IMR-90 (cell line): ENCODE measurements at regions not wholly inside any gene's neighbourhood (a gene's known extent, or its start where the extent isn't known, plus 50 kb on each side); places are given as distances from the start of the nearest gene placed in this dataset.
A peak's percentile ranks its signal among the peaks of the same experiment; 100 is the strongest.

Source experiments
- ATAC-seq: fragments of 200-7000 bp; cut with Tn5 transposase; 2 replicates; pipeline ENCODE4 v1.9.1; 2020; ENCODE audit warnings: low read depth, mild to moderate bottlenecking, moderate library complexity
- BruUV-seq: library from RNA; stranded (reverse); fragments of 400-500 nt; replicated peaks from 2 replicates; lab custom pipeline; 2021; lab: Mats Ljungman, UMichigan
- CTCF ChIA-PET: fragments of 300-600 bp; formaldehyde crosslinking; extraction: SDS; loops from one replicate; lab custom pipeline; 2021; ENCODE audit warnings: antibody characterized with exemption; lab: Yijun Ruan, JAX
- POLR2A ChIA-PET: fragments of 300-600 bp; sonication (Branson Sonifier 250); formaldehyde crosslinking; loops from one replicate; lab custom pipeline; 2022; ENCODE audit warnings: antibody characterized with exemption; ENCODE audit not compliant: unreplicated experiment; lab: Charles Lee
- DNase-seq: peaks from one replicate; pipeline ENCODE4 v3.0.0; 2013
- H2AFZ ChIP-seq: replicated peaks from 2 replicates; pipeline ENCODE3; 2013; ENCODE audit warnings: low read length, mild to moderate bottlenecking; ENCODE audit not compliant: poor library complexity
- H2AK5ac ChIP-seq: 2 replicates; pipeline ENCODE4 v1.6.1; 2013; ENCODE audit warnings: low read depth, low read length, inconsistent platforms
- H2AK9ac ChIP-seq: replicated peaks from 2 replicates; pipeline ENCODE3; 2013; ENCODE audit warnings: mild to moderate bottlenecking, low read depth, low read length, moderate library complexity; ENCODE audit not compliant: poor library complexity
- H2BK120ac ChIP-seq: 2 replicates; pipeline ENCODE4 v1.6.1; 2013; ENCODE audit warnings: low read depth, low read length, inconsistent platforms
- H2BK15ac ChIP-seq: 3 replicates; pipeline ENCODE4 v1.6.1; 2013; ENCODE audit warnings: low read depth, low read length, inconsistent platforms
- H2BK20ac ChIP-seq: 2 replicates; pipeline ENCODE4 v1.6.1; 2013; ENCODE audit warnings: low read depth, mild to moderate bottlenecking, inconsistent platforms, low read length, moderate library complexity
- H2BK5ac ChIP-seq: 2 replicates; pipeline ENCODE4 v1.6.1; 2013; ENCODE audit warnings: mild to moderate bottlenecking, low read depth, low read length, inconsistent platforms; ENCODE audit not compliant: poor library complexity, severe bottlenecking
- H3K14ac ChIP-seq: replicated peaks from 2 replicates; pipeline ENCODE4 v1.6.1; 2013; ENCODE audit warnings: low read depth, low read length, inconsistent platforms
- H3K18ac ChIP-seq: 2 replicates; pipeline ENCODE4 v1.6.1; 2013; ENCODE audit warnings: low read depth, low read length, control low read depth
- H3K23ac ChIP-seq: 2 replicates; pipeline ENCODE4 v1.6.1; 2013; ENCODE audit warnings: low read depth, low read length, inconsistent platforms
- H3K27ac ChIP-seq: 2 replicates; pipeline ENCODE4 v1.5.1; 2013; ENCODE audit warnings: mild to moderate bottlenecking, control low read depth, low read length; ENCODE audit not compliant: insufficient read depth
- H3K27me3 ChIP-seq: 2 replicates; pipeline ENCODE4 v1.6.1; 2013; ENCODE audit warnings: low read length; ENCODE audit not compliant: control insufficient read depth, insufficient read depth
- H3K36me3 ChIP-seq: 2 replicates; pipeline ENCODE4 v1.6.1; 2013; ENCODE audit warnings: low read length, mixed read lengths; ENCODE audit not compliant: control insufficient read depth, insufficient read depth
- H3K4ac ChIP-seq: 2 replicates; pipeline ENCODE4 v1.6.1; 2013; ENCODE audit warnings: low read depth, low read length, inconsistent platforms
- H3K4me1 ChIP-seq: 2 replicates; pipeline ENCODE4 v1.6.1; 2013; ENCODE audit warnings: low read length, mixed read lengths; ENCODE audit not compliant: control insufficient read depth, insufficient read depth
- H3K4me2 ChIP-seq: 2 replicates; pipeline ENCODE4 v1.6.1; 2013; ENCODE audit warnings: low read depth, mild to moderate bottlenecking, control low read depth, low read length, moderate library complexity
- H3K4me3 ChIP-seq: 2 replicates; pipeline ENCODE4 v1.5.1; 2013; ENCODE audit warnings: low read depth, mild to moderate bottlenecking, control low read depth, low read length, moderate library complexity; ENCODE audit not compliant: insufficient read depth
- H3K56ac ChIP-seq: 2 replicates; pipeline ENCODE4 v1.6.1; 2013; ENCODE audit warnings: low read length, inconsistent platforms; ENCODE audit not compliant: insufficient read depth; ENCODE audit errors: extremely low read depth
- H3K79me1 ChIP-seq, 2 experiments: 2 replicates each; pipeline ENCODE4 v1.6.1; 2013; ENCODE audit warnings: low read length in 2 of 2, inconsistent platforms in 1 of 2, low read depth in 1 of 2
- H3K9ac ChIP-seq: 2 replicates; pipeline ENCODE4 v1.6.1; 2013; ENCODE audit warnings: low read depth, low read length, control low read depth
- H3K9me1 ChIP-seq: 2 replicates; pipeline ENCODE4 v1.6.1; 2013; ENCODE audit warnings: low read length, inconsistent platforms; ENCODE audit not compliant: insufficient read depth
- H3K9me3 ChIP-seq: 2 replicates; pipeline ENCODE4 v1.6.1; 2013; ENCODE audit warnings: low read length; ENCODE audit not compliant: control insufficient read depth, insufficient read depth
- H4K20me1 ChIP-seq: 2 replicates; pipeline ENCODE4 v1.6.1; 2013; ENCODE audit warnings: low read length, inconsistent platforms; ENCODE audit not compliant: insufficient read depth
- H4K5ac ChIP-seq: 2 replicates; pipeline ENCODE4 v1.6.1; 2013; ENCODE audit warnings: mild to moderate bottlenecking, low read depth, low read length, control low read depth
- H4K8ac ChIP-seq, 2 experiments: 2 replicates each; pipeline ENCODE4 v1.6.1; 2013; ENCODE audit warnings: low read depth in 2 of 2, low read length in 2 of 2, control low read depth in 1 of 2, inconsistent platforms in 1 of 2
- H4K91ac ChIP-seq: 2 replicates; pipeline ENCODE4 v1.6.1; 2013; ENCODE audit warnings: low read depth, low read length, inconsistent platforms; ENCODE audit not compliant: insufficient read depth
- BHLHE40 ChIP-seq: fragments of 150-350 bp; IDR thresholded peaks from 2 replicates; pipeline ENCODE4 v1.6.1; 2016; ENCODE audit warnings: mild to moderate bottlenecking, low read depth, low read length
- CEBPB ChIP-seq: IDR thresholded peaks from 2 replicates; pipeline ENCODE4 v1.6.1; 2012; ENCODE audit warnings: low read depth, low read length, improper control_type of control experiment
- CHD1 ChIP-seq: IDR thresholded peaks from 2 replicates; pipeline ENCODE4 v1.6.1; 2012; ENCODE audit warnings: low read depth, low read length, improper control_type of control experiment
- FOS ChIP-seq: fragments of 150-350 bp; IDR thresholded peaks from 2 replicates; pipeline ENCODE4 v1.6.1; 2016; ENCODE audit warnings: low read depth, low read length
- MAFK ChIP-seq: IDR thresholded peaks from 2 replicates; pipeline ENCODE4 v1.6.1; 2012; ENCODE audit warnings: low read depth, low read length, improper control_type of control experiment
- MAZ ChIP-seq: IDR thresholded peaks from 2 replicates; pipeline ENCODE4 v1.6.1; 2012; ENCODE audit warnings: low read depth, mild to moderate bottlenecking, low read length, improper control_type of control experiment, moderate library complexity, borderline replicate concordance
- MXI1 ChIP-seq: IDR thresholded peaks from 2 replicates; pipeline ENCODE4 v1.6.1; 2012; ENCODE audit warnings: low read depth, mild to moderate bottlenecking, low read length, moderate library complexity, borderline replicate concordance
- POLR2A ChIP-seq: IDR thresholded peaks from 2 replicates; pipeline ENCODE4 v1.6.1; 2012; ENCODE audit warnings: mild to moderate bottlenecking, low read depth, low read length
- RAD21 ChIP-seq: IDR thresholded peaks from 2 replicates; pipeline ENCODE4 v1.6.1; 2012; ENCODE audit warnings: low read length, improper control_type of control experiment
- RCOR1 ChIP-seq: IDR thresholded peaks from 2 replicates; pipeline ENCODE4 v1.6.1; 2012; ENCODE audit warnings: mild to moderate bottlenecking, low read length, improper control_type of control experiment; ENCODE audit not compliant: insufficient replicate concordance
- RFX5 ChIP-seq: IDR thresholded peaks from 2 replicates; pipeline ENCODE4 v1.8.0; 2012; ENCODE audit warnings: low read depth, mild to moderate bottlenecking, low read length, moderate library complexity
- whole genome bisulfite sequencing, 2 experiments: methylation state at CpG; one replicate each; pipeline versions ENCODE4 v1.1.5 to v1.1.7; 2013; ENCODE audit warnings: missing lambda C conversion rate in 2 of 2; ENCODE audit not compliant: insufficient read length in 1 of 2; ENCODE audit errors: extremely low coverage in 2 of 2; 5-methylcytosine and 5-hydroxymethylcytosine counted together
- dilution Hi-C: fragments of 300-500 bp; cut with HindIII; formaldehyde crosslinking; loops from one replicate; pipeline ENCODE4 v1.14.3; 2018; ENCODE audit warnings: low sequenced_read_pairs; ENCODE audit not compliant: unreplicated experiment
- in situ Hi-C: fragments of 300-500 bp; cut with MboI; formaldehyde crosslinking; loops from 3 replicates; pipeline ENCODE4 v1.14.3; 2019; ENCODE audit warnings: low sequenced_read_pairs, inconsistent platforms, mixed read lengths
- intact Hi-C: fragments of 100-400 bp; cut with micrococcal nuclease; formaldehyde crosslinking; loops from 2 replicates; pipeline ENCODE4 v1.10.0; 2022
- TF ChIP-seq, protein P1 (sequence below): conservative IDR thresholded peaks from 2 replicates; pipeline ENCODE4 v1.5.1; 2012; ENCODE audit warnings: mild to moderate bottlenecking, low read depth, low read length, improper control_type of control experiment
- TF ChIP-seq, protein P2 (sequence below): fragments of 150-350 bp; IDR thresholded peaks from 2 replicates; pipeline ENCODE4 v1.6.1; 2016; ENCODE audit warnings: low read depth, mild to moderate bottlenecking, low read length, moderate library complexity, borderline replicate concordance

DNA sequence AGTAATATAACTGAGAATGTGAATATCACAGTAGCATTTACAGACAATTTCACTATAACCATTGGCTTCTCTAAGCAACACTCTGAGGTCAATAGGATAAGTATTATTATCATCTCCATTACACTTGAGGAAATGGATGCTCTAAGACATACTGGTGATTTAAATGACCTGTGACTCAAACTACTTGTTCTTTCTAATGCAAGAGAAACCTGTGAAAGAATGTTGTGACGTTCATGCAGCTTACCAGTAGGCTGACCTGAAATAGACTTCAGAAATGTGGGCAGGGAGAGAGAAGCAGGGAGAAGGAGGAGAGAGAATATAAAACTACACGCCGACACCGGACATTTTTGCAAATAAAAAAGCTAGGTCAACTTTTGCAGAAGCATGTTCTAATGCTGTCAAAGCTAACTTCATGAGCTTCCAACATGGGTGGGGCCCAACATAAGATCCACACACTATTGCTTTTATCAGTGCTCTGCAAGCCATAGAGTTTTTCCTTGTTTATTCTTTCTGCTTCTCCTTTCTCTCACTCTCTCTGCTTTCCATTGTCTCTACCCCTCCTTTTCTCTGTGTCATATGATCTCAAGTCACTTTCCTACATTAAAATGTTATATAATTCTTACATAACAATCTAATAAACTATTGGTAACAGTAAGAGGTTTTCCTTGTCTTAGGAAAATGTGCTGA, 217.6 kb upstream of the FN1 start:
- H3K4me3 ChIP-seq = no peak overlapping the region
- intact Hi-C loops = no loop called here
- peak overlapping the region; percentile 44; the same call in 1 of the 2 replicates for H3K4ac ChIP-seq
- 0 out of 2 replicates have a peak overlapping the region, but pooled peaks have one; percentile 19 for H3K14ac ChIP-seq
- ATAC-seq (no peak), DNase-seq (peak; percentile 70)
- peaks cover 10% of the 10 kb centered on the region for H3K4me1 ChIP-seq
- H3K27me3 ChIP-seq = no peaks in the 10 kb centered on the region
- H2BK5ac ChIP-seq = peak overlapping the region; percentile 84
- H4K20me1 ChIP-seq = no peaks in the 10 kb centered on the region
- POLR2A ChIA-PET = no interaction called here
- no peak for TF ChIP-seq RAD21
- no peak for TF ChIP-seq MAFK
- TF ChIP-seq POLR2A = no peak
- no peak for TF ChIP-seq RFX5
- no peak for TF ChIP-seq FOS
- TF ChIP-seq, protein P1, sequence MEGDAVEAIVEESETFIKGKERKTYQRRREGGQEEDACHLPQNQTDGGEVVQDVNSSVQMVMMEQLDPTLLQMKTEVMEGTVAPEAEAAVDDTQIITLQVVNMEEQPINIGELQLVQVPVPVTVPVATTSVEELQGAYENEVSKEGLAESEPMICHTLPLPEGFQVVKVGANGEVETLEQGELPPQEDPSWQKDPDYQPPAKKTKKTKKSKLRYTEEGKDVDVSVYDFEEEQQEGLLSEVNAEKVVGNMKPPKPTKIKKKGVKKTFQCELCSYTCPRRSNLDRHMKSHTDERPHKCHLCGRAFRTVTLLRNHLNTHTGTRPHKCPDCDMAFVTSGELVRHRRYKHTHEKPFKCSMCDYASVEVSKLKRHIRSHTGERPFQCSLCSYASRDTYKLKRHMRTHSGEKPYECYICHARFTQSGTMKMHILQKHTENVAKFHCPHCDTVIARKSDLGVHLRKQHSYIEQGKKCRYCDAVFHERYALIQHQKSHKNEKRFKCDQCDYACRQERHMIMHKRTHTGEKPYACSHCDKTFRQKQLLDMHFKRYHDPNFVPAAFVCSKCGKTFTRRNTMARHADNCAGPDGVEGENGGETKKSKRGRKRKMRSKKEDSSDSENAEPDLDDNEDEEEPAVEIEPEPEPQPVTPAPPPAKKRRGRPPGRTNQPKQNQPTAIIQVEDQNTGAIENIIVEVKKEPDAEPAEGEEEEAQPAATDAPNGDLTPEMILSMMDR = no peak
- no peak for TF ChIP-seq MXI1
- no peak for TF ChIP-seq RCOR1
- TF ChIP-seq MAZ = no peak
- no peak for TF ChIP-seq CEBPB
- TF ChIP-seq CHD1 = no peak
- TF ChIP-seq BHLHE40 = no peak
- TF ChIP-seq, protein P2, sequence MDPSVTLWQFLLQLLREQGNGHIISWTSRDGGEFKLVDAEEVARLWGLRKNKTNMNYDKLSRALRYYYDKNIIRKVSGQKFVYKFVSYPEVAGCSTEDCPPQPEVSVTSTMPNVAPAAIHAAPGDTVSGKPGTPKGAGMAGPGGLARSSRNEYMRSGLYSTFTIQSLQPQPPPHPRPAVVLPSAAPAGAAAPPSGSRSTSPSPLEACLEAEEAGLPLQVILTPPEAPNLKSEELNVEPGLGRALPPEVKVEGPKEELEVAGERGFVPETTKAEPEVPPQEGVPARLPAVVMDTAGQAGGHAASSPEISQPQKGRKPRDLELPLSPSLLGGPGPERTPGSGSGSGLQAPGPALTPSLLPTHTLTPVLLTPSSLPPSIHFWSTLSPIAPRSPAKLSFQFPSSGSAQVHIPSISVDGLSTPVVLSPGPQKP = no peak
- peak overlapping the region; percentile 79; the same call in 1 of the 2 replicates for H3K18ac ChIP-seq
- peak overlapping the region; percentile 62 for H2BK20ac ChIP-seq
- WGBS, 2 experiments = 61% methylated on average over 3 of the region's 4 CpGs; no CpG with 5 or more reads in 1 of the 2 experiments
- H4K5ac ChIP-seq = peak overlapping the region; percentile 62; the same call in 1 of the 2 replicates
- H4K91ac ChIP-seq = peak overlapping the region; percentile 37
- peaks cover 4% of the 10 kb centered on the region; the same call in 1 of the 2 replicates for H3K9me1 ChIP-seq
- H2AFZ ChIP-seq = no peak overlapping the region
- CTCF ChIA-PET = interaction anchor here (1.0 to 1.4 kb wide), 2 partner anchors 10 to 14 kb away, joined by 3 read pairs; no protein-coding TSS in a partner anchor
- peak overlapping the region; percentile 46 for H2AK5ac ChIP-seq
- peak overlapping the region; percentile 40; the same call in 2 of the 3 replicates for H2BK15ac ChIP-seq
- H2AK9ac ChIP-seq = no peak overlapping the region
- no peaks in the 10 kb centered on the region for H3K79me1 ChIP-seq
- in situ Hi-C loops = no loop called here
- dilution Hi-C loops = no loop called here
- no peak overlapping the region for H3K56ac ChIP-seq
- BruUV-seq = no TSS peak
- H3K4me2 ChIP-seq = no peak overlapping the region
- H3K23ac ChIP-seq = peak overlapping the region; percentile 55; the same call in 1 of the 2 replicates
- H2BK120ac ChIP-seq = peak overlapping the region; percentile 42
- H4K8ac ChIP-seq = peak overlapping the region in 1 of 2 experiments; percentile 58; a peak in 2 of 4 replicates
- no peak overlapping the region for H3K9ac ChIP-seq
- H3K36me3 ChIP-seq = no peaks in the 10 kb centered on the region
- no peaks in the 10 kb centered on the region for H3K9me3 ChIP-seq
- no peak overlapping the region for H3K27ac ChIP-seq
